Endodermal cell (in vitro differentiated cells): ENCODE measurements at regions not wholly inside any gene's neighbourhood (a gene's known extent, or its start where the extent isn't known, plus 50 kb on each side); places are given as distances from the start of the nearest gene placed in this dataset.
A peak's percentile ranks its signal among the peaks of the same experiment; 100 is the strongest.

Experiments used
- DNase-seq: peaks from one replicate; pipeline ENCODE4 v3.0.0-alpha.2; 2017
- H3K27ac ChIP-seq: 2 replicates; pipeline ENCODE4 v1.5.1; 2013; ENCODE audit warnings: mild to moderate bottlenecking, low read depth, low read length, moderate library complexity
- H3K27me3 ChIP-seq: 2 replicates; pipeline ENCODE4 v1.6.1; 2013; ENCODE audit warnings: mild to moderate bottlenecking, low read length, moderate library complexity; ENCODE audit not compliant: insufficient read depth, control insufficient read depth, poor library complexity, severe bottlenecking
- H3K36me3 ChIP-seq: 2 replicates; pipeline ENCODE4 v1.7.0; 2013; ENCODE audit warnings: mild to moderate bottlenecking, low read length, moderate library complexity; ENCODE audit not compliant: control insufficient read depth, insufficient read depth
- H3K4me1 ChIP-seq: one replicate; pipeline ENCODE4 v1.7.0; 2013; ENCODE audit warnings: low read length; ENCODE audit not compliant: control insufficient read depth, insufficient read depth
- H3K4me3 ChIP-seq: 2 replicates; pipeline ENCODE4 v1.5.1; 2013; ENCODE audit warnings: mild to moderate bottlenecking, low read length, moderate library complexity
- H3K9ac ChIP-seq: 2 replicates; pipeline ENCODE4 v1.6.1; 2013; ENCODE audit warnings: mild to moderate bottlenecking, low read length, moderate library complexity; ENCODE audit not compliant: poor library complexity, severe bottlenecking; ENCODE audit errors: extremely low read depth
- H3K9me3 ChIP-seq: 2 replicates; pipeline ENCODE4 v1.6.1; 2013; ENCODE audit warnings: mild to moderate bottlenecking, low read length, moderate library complexity; ENCODE audit not compliant: control insufficient read depth
- H3K27ac Mint-ChIP-seq: 2 replicates; pipeline ENCODE4 v1.8.0; 2020; ENCODE audit warnings: mixed read lengths
- H3K27me3 Mint-ChIP-seq: 2 replicates; pipeline ENCODE4 v1.8.0; 2021; ENCODE audit warnings: mild to moderate bottlenecking, mixed read lengths; ENCODE audit not compliant: insufficient read depth
- H3K36me3 Mint-ChIP-seq: 2 replicates; pipeline ENCODE4 v1.8.0; 2020; ENCODE audit warnings: low read depth, mixed read lengths
- H3K4me1 Mint-ChIP-seq: 2 replicates; pipeline ENCODE4 v1.8.0; 2020; ENCODE audit warnings: mixed read lengths
- H3K4me3 Mint-ChIP-seq: 2 replicates; pipeline ENCODE4 v1.8.0; 2020; ENCODE audit warnings: mild to moderate bottlenecking, moderate library complexity, mixed read lengths
- H3K9me3 Mint-ChIP-seq: 2 replicates; pipeline ENCODE4 v1.8.0; 2020; ENCODE audit warnings: mild to moderate bottlenecking, mixed read lengths
- CTCF ChIP-seq: fragments of 200-600 bp; sonication (generic); conservative IDR thresholded peaks from 2 replicates; pipeline ENCODE4 v1.5.0; 2021; ENCODE audit warnings: antibody characterized with exemption, mild to moderate bottlenecking
- WGBS, 2 experiments: methylation state at CpG; one replicate each; pipeline versions ENCODE4 v1.1.5 to v1.1.7; 2013; ENCODE audit warnings: missing lambda C conversion rate in 2 of 2, mixed read lengths in 1 of 2; ENCODE audit not compliant: insufficient coverage in 1 of 2, insufficient read length in 1 of 2; 5-methylcytosine and 5-hydroxymethylcytosine counted together

- peak; percentile 44 for DNase-seq
- 90 to 92% methylated on average over 19 to 21 of the region's 21 CpGs for WGBS, 2 experiments
These were observed 358.5 kb upstream of the SFSWAP start for GRCh38 chr12:131352296-131352900.

GRCh38 chr12:131353376-131353775, 357.5 kb upstream of the SFSWAP start:
- Mint-ChIP-seq H3K36me3 (no peaks in the 10 kb centered on the region), H3K9me3 (no peaks in the 10 kb centered on the region), H3K27me3 (peaks cover 46% of the 10 kb centered on the region), H3K27ac (no peak overlapping the region), H3K4me1 (peaks cover 23% of the 10 kb centered on the region), H3K4me3 (no peak overlapping the region)
- H3K4me3 ChIP-seq: no peak overlapping the region
- no peaks in the 10 kb centered on the region for H3K9me3 ChIP-seq
- H3K9ac ChIP-seq: no peak overlapping the region
- no peak overlapping the region for H3K27ac ChIP-seq
- peaks cover 6% of the 10 kb centered on the region for H3K4me1 ChIP-seq
- no peaks in the 10 kb centered on the region for H3K36me3 ChIP-seq
- peaks cover 36% of the 10 kb centered on the region for H3K27me3 ChIP-seq
- TF ChIP-seq CTCF: no peak
- WGBS, 2 experiments: 80 to 84% methylated on average over 1 to 2 of the region's 2 CpGs
- no peak for DNase-seq

More at GRCh38 chr12:131352296-131352900, 358.5 kb upstream of the SFSWAP start:
- peaks cover 36% of the 10 kb centered on the region for H3K27me3 ChIP-seq
- H3K4me1 ChIP-seq: peaks cover 5% of the 10 kb centered on the region
- H3K27ac Mint-ChIP-seq: no peak overlapping the region
- no peak for TF ChIP-seq CTCF
- H3K4me3 Mint-ChIP-seq: no peak overlapping the region
- peaks cover 17% of the 10 kb centered on the region for H3K4me1 Mint-ChIP-seq
- no peak overlapping the region for H3K9ac ChIP-seq
- H3K4me3 ChIP-seq: no peak overlapping the region
- no peaks in the 10 kb centered on the region for H3K36me3 Mint-ChIP-seq
- no peaks in the 10 kb centered on the region for H3K9me3 Mint-ChIP-seq
- H3K27ac ChIP-seq: no peak overlapping the region
- H3K36me3 ChIP-seq: no peaks in the 10 kb centered on the region
- H3K9me3 ChIP-seq: no peaks in the 10 kb centered on the region
- peaks cover 44% of the 10 kb centered on the region for H3K27me3 Mint-ChIP-seq

- Histone ChIP-seq H3K9me3 (no peaks in the 10 kb centered on the region), H3K27me3 (peaks cover 37% of the 10 kb centered on the region), H3K4me3 (no peak overlapping the region), H3K27ac (no peak overlapping the region), H3K36me3 (no peaks in the 10 kb centered on the region), H3K4me1 (peaks cover 6% of the 10 kb centered on the region), H3K9ac (no peak overlapping the region)
- H3K36me3 Mint-ChIP-seq: no peaks in the 10 kb centered on the region
- H3K27me3 Mint-ChIP-seq: peaks cover 49% of the 10 kb centered on the region
- H3K4me1 Mint-ChIP-seq: peaks cover 23% of the 10 kb centered on the region
- no peak overlapping the region for H3K27ac Mint-ChIP-seq
- H3K9me3 Mint-ChIP-seq: no peaks in the 10 kb centered on the region
- DNase-seq: peak; percentile 45
- 70 to 82% methylated on average over 4 to 6 of the region's 6 CpGs for WGBS, 2 experiments
- H3K4me3 Mint-ChIP-seq: no peak overlapping the region
- TF ChIP-seq CTCF: no peak
These were observed 357.1 kb upstream of the SFSWAP start for GRCh38 chr12:131353826-131354225.
